ENCODE measurements at regions not wholly inside any gene's neighbourhood (a gene's known extent, or its start where the extent isn't known, plus 50 kb on each side); places are given as distances from the start of the nearest gene placed in this dataset.

DNA sequence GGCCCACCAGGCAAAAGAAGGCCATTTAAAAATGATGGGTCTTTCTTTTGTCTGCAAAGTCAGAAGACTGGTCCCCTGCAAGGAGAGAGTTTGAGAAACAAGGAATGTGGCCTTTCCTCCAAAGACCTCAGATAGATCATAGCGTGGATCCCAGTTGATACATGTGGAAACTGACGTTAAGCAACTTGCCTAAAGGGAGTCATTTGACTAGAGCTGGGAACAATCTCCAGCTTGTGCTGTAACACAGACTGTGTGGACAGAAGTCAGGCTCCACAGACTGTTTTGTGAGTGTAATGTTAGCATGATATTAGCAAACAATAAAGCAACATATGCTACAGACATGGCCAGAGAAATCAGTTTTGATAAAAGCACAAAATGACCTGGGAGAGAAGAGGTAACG lies 140.4 kb upstream of the CITED2 start:
- no peak for DNase-seq (ENCODE audit: low read depth)

DNA sequence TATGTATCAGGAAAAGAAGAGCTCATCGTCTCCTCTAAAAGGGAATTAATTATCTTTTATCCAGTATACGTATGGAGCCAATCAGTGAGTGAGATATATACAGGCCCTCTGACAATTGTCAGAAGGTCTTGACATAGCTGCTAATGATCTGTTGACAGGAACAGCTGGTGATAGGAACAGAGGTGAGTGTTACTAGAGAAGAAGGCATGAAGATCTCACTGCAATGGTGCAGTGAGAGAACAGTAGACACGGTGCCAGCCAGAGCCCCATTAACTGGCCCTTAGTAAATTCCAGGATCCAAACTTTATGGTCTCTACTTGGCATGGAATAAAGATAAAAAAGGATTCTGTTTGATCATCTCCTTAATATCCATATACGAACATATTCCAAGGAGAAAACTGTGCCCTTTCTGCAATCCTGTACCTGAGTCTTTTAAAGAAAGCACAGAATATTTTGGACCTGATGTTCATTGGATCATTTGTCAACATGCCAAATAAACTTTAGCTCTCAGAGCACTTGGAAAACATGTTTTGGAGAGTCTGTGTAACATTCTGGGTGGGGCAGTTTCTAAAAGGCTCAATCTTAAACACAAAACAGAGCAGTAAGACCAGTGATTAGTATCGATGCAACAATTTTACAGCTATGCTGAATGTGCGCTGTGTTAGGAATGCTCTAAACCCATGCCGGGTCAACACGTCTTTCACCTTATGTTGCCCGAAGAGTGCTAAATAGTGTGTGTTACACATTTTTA lies 135.8 kb upstream of the CITED2 start:
- DNase-seq (ENCODE audit: low read depth): no peak

DNA sequence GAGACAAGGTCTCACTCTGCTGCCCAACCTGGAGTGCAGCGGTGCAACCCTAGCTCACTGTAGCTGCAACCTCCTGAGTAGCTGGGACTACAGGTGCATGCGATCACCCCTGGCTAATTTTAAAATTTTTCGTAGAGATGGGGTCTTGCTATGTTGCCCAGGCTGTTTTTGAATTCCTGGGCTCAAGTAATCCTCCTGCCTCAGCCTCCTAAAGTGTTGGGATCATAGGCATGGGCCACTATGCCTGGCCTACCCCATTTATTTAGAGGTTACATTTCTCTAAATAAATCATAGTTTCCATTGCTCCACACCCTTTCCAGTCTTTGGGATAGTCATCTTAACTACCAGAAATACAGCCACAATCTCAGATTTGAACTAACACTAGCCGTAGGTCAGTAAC lies 134.7 kb upstream of the CITED2 start:
- DNase-seq (ENCODE audit: low read depth): no peak

DNA sequence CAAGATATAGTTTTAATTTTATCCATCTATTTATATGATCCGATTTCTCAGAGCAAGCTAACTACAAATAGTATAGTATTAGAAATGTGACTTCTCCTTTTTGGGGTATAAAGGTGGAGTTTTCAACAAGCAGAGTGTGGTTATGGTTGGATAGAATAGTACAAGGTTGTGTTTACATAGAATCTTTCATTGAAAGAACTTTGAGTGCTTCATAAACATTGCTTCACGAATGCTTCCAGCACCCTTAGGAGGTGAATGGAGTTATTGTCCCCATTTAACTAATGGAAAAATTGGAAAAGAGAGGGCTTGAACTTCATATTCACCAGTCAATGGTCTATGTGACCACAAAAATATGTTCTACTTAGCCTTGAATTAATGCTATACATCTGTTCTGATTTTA lies 134.1 kb upstream of the CITED2 start:
- no peak for DNase-seq (ENCODE audit: low read depth)

DNA sequence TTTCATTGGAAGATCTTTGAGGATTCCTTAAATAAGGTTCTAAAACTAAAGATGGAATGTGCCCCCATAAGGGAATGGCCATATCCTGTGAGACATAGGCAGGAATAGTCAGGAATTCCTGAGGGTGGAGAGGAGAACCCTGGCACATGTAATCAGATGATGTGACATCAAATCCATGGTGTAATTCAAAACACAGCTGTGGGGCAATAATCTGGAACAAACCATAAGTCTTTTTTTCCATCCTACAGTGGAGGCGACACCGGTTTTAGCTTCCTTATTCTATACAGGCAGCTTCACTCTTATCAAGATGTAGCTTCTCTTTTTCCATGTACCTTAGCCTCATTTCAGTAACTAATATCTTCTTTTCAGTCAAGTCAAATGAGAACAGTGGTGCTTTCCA lies 133.6 kb upstream of the CITED2 start:
- no peak for DNase-seq (ENCODE audit: low read depth)

DNA sequence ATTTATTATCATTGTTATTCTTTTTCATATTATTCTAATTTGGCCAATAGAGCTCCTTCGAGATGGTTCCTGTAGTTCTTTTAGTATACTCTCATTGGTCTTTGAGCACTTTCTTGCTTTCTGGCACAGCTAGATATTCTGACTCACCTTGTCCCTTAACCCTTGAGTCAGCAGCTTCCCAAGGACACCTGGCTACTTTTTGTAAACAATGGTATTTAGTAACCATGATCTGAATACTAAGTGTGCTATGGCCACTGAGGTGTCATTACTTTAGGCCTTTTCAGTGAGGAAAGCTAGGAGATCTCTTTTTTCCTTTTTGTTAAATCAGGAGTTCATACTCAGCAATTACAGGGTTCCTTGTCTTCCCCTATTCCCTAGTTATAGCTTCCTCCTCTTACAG lies 126.5 kb upstream of the CITED2 start:
- DNase-seq (ENCODE audit: low read depth): no peak

DNA sequence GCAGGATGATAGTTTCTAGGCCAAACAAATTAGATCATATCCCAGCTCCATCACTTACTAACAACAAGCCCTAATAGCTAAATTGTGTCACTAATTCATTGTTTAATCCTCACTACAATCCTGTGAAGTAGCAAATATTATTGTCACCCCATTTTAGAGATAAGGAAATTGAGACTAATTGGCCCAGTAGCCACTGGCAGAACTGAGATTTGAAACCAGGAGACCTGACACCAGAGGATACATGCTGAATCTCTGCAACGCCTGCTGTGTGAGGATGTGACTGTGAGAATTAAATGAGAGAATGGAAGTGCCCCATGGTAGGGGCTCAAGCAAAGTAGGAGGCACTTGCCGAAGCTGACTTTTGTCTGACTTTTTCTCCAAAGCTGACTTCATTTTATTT lies 124.3 kb upstream of the CITED2 start:
- DNase-seq (ENCODE audit: low read depth): no peak

DNA sequence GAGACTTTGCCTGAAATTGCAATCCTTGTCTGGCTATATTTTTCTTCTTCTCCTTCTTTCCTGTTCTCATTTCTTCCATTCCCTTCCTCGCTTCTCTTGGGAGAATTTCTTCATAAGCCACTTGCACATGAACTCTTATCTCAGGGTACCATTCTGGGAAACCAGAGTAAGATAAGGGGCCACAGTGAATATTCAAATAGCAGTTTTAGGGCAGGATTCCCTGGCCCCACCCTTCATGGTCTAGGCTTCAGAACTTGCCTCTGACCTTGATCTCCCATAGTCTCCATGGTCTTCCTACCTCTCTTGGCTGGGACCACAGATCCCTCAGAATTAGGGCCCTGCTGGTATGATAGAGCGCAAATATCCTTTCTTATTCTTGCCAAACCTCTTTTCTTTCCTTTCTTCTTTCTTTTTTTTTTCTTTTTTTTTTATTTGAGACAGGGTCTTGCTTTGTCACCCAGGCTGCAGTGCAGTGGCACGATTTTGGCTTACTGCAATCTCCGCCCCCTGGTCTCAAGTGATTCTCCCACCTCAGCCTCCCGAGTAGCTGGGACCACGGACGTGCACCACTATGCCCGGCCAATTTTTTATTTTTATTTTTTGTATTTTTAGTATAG lies 123.0 kb upstream of the CITED2 start:
- no peak for DNase-seq (ENCODE audit: low read depth)

DNA sequence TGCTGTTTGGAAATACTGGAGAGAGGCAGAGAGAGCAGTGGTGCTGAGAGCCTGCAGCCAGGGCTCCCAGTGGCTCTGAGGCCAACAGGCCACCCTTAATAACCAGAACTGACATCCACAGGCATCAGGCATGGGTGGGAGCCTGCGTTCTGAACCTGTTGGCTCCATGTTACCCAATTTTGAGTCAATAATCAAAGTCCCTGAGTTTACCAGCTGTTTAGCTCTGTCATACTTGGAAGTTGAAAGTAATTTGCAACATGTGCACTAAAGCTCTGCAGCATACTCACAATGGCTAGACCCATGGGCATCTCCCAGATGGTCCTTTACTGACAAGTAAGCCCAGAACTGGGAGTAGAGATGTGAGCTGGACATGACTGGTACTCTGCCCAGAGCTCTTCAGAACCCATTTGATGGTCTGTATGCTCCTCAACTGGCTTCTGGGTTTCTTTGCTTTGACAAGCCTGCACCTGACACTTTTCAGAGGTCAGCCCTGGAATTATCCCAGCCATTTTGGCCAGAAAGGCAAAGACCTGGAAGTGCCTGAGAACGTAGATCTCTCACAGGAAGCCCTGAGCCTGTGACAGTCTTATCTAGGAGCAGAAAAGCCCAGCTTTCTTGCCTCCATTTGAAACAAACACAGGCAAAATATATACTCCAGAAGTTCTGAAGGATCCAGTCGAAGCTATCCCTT lies 122.4 kb upstream of the CITED2 start:
- DNase-seq (ENCODE audit: low read depth): no peak

DNA sequence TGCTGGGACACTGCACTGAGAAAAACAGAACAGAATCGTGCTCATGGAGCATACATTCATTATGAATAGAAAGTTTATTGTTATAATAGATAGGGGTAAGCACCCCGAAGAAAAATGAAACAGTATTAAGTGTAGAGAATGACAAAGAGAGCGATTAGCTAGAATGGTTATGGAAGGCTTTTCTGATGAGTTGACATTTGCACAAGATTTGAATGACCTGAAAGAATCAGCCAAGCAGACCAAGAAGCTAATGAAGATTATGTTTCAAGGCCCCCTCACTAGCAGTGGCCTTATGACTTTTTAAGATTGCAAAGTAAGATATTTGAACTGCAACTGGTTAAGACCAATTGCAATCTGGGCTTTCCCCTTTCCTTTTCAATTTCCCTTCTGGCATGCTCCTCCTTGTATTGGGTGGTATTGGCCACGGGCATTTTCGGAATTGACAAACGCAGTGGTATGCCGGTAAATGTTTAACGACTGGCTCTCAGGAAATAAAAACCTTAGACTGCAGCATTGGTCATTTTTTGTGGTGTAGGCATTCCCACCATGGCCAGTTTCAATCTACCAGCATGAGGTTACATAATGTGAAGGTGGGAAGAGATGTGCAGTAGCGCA lies 120.0 kb upstream of the CITED2 start:
- DNase-seq (ENCODE audit: low read depth): no peak

DNA sequence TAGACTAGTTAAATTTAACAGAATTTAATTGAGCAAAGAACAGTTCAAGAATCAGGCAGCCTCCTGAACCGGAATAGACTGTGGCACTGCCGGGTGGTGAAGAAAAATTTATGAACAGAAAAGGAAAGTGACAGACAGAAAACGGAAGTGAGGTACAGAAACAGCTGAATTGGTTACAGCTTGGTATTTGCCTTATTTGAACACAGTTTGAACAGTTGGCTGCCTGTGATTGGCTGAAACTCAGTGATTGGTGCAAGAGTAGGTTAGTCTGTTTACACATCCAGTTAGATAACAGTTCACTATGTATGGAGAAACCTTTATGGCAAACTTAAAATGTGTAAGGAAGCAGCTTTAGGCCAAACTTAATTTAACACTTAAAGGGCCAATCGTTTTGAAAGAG lies 116.0 kb upstream of the CITED2 start:
- no peak for DNase-seq (ENCODE audit: low read depth)

DNA sequence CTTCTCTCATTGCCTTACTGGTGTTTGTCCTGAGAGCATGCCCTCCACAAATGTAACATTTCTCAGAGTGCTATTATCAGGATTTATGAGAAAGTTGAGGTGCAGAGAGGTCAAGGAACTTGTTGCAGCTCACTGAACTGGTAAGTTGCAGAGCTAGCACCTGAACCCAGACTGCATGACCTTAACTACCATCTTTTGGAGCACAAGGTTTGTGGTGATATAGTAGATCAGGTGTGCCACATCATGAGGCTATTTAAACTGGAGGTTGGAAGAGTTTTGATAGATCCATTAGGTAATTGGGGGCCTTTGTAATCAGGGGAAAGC lies 112.0 kb upstream of the CITED2 start:
- DNase-seq (ENCODE audit: low read depth): no peak

DNA sequence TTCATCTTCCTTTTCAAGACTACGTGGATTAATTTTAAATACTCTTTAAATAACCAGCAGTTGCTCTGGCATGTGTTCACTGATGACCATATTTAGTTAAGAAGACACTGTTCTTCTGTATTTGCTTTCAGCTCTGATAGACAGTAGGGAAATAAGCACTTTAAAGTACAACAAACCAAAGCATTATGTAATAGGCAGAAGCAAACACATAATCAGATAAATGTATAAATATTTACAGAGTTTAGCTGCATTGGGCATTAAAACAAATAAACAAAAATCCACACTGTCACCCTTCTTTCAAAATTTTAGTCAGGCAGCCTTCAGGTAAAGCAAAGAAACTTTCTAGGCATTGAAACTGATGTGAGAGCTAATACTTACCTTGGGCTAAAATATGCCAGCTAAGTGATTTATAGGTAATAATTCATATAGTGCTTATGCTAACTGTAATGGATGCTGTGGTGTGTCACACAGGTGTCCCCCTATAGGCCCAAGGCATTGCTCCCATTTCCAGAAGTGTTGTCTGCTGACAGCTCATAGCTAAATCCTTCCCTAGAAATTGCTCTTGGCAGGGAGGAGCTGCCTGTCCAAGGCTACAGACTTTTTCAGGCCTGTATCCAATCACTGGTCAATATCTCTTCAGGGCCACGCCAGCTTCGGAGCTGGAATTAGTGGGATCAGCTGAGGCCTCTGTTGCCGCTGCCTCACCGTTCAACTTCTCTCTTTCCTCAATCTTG lies 111.5 kb upstream of the CITED2 start:
- DNase-seq (ENCODE audit: low read depth): no peak

DNA sequence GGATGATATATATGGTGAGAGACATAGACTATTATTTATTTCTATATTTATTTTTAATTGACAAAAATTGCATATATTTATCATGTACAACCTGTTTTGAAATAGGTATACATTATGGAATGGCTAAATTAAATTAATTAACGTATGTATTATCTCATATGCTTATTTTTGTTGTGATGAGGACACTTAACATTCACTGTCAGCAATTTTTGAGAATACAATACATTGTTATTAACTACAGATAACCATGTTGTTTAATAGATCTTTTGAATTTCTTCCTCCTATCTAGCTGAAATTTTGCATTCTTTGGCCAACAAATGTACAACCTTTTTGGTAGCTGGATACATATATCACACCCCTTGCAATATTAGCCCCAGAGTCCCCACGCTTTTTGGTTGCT lies 110.7 kb upstream of the CITED2 start:
- DNase-seq (ENCODE audit: low read depth): no peak

DNA sequence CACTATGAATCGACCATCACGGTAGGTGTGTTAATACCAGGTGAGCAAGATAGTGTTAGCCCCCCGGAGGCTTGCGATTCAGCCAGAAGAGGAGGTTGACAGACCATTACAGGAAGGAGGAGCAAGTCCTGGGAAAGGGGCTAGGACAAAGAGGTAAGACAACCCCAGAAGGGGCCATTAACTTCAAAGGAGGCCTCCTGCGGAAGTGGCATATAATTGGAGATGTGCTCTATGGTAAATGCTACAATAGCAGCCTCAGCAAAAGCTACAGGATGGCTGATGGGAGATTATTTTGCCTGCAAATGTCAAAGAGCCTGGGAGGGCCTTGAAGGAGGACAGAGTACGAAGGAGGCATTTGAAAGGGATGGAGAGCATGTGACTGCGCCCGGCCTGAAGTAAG lies 108.6 kb upstream of the CITED2 start:
- DNase-seq (ENCODE audit: low read depth): no peak

DNA sequence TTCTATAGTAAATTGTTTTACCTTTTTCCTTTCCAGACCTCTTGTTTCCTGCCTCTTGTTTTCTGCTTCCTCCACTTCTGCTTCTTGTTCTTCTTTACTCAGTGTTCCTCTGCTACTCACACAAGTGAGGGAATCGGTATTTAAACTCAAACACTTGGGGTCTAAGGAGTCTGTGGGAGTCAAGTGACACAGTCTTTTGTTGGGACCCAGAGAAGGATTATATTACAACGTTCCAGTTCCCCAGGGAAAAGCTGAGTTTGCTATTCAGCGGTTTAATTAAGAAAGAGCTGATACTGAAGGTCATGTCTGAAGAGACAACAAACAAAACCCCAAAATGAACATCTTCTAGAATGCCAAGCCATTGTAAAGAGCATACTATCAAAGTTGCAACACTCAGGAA lies 107.8 kb upstream of the CITED2 start:
- no peak for DNase-seq (ENCODE audit: low read depth)

DNA sequence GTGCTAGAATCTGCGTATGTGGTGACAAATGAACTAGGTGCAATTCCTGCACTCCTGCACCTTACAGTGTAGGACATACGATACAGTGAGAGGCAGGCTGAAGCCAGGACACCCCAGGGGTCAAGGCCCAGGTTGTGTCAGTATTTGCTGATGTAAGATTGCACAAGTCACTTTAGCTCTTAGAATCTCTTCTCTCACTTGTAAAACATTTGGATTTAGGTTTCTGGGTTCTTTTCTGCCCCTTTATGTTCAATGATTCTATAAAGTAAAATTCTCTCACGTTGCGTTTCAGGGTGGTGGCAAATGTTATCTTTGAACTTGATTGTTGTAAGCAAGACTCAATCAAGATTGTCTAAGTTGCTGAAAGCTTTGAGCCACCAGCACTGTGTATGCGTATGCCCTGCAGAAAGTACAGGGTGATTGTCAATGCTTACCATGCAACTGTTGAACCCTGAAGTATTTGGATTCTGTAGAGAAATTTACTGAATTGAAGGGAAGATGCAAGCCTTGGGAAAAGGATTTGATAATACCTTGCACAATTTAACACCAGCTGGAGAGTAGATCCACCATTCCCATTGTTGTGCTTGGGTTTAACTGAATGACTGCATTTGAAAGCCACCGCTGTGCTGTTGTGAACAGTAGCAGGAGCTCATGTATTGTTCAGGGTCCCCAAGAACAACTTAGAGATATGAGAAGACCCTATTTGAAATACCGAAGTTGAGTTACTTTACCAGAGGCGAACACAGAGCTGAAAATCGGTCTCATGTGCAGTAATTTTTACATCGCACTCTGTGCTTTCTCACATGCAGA lies 106.1 kb upstream of the CITED2 start:
- no peak for DNase-seq (ENCODE audit: low read depth)

DNA sequence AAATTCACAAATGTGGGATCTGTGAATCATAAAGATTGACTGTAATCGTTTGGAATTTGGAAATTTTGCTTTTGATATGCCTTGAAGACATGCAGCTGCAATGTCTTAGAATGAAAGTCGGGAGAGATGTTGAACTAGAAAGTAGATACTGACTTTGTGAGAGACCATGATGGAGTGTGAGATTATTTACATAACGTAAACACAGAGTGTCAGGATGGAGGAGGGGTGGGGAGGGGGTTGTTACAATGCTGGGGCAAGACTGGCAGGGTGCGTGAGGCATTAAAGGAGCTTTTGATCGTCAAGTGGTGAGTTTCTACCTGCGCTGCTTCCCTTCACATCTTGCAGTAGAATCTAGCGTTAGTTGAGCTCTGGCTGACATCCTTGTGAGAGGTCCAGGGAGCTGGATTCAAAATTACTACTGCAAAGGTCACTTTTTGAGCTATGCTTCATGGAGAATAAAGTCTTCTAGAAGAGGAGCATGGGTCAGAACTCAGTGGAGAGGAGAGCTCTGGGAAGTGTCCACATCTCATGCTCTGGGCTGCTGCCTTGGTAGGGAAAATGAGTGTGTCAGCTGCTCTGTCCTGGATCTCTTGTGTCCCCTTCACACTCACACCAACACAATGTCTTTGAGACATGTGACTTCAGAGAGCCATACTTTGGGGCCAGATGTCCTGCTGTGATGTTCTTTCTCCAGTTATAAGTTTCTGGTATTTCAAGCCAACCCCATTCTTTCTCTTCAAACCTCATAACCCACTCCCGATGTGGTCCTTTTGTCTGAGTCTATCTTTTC lies 105.2 kb upstream of the CITED2 start:
- DNase-seq (ENCODE audit: low read depth): no peak

DNA sequence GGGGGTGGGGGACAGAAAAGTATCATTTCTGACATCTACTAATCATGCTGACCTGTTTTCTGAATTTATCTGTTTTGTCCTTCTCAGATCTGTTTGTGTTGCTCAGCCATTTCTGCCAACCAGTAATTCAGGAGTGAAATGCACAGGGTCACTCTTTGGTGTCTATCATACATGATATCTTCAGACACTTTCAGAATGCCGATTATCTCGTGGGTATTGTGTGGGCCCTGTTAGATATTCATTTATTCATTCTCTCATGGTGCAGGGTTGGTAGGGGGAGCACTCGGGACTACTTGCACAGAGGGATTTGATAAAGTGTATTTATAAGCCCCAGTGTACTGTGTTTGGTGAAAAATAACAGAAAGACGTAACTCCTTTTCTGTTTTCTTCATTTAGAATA lies 101.2 kb upstream of the CITED2 start:
- no peak for DNase-seq (ENCODE audit: low read depth)

DNA sequence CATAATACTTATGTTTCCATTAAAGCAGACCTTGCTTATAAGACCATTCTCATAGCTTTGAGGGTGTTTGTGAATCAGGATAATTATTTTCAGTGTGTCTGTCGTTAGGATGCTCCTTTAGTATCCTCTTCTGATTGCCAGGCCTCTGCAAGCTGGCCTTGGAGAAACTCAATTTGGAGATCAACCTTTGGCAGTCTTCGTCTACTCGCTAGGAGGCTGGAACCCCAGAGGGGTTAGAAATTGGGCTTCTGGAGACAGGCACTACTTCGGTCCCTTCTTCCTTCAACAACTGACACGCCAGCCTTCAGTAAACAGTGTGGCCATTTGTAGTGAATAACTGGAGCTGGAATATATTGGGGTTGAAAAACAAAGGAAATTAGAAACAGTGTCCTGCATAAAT lies 100.8 kb upstream of the CITED2 start:
- no peak for DNase-seq (ENCODE audit: low read depth)
